Psoas muscle (tissue), 7 donors: ENCODE measurements at regions not wholly inside any gene's neighbourhood (a gene's known extent, or its start where the extent isn't known, plus 50 kb on each side); places are given as distances from the start of the nearest gene placed in this dataset.

Experiments
- ATAC-seq, 4 donors: fragments of 200-7000 bp; cut with Tn5 transposase; one replicate each; pipeline ENCODE4 v1.9.1; 2020; ENCODE audit warnings: moderate library complexity in 3 of 4, mild to moderate bottlenecking in 2 of 4
- DNase-seq, 2 donors: peaks; one replicate each; pipeline ENCODE4 v3.0.0-alpha.2; 2020
- H3K27ac ChIP-seq: fragments of 200-600 bp; one replicate; pipeline ENCODE4 v1.8.0; 2022
- H3K27me3 ChIP-seq, 3 donors: fragments of 200-600 bp in 1 of 3; one replicate each; pipeline versions ENCODE4 v1.6.1 to v1.8.0; 2013 to 2022; ENCODE audit warnings: low read length in 2 of 3, mild to moderate bottlenecking in 2 of 3, moderate library complexity in 1 of 3; ENCODE audit not compliant: insufficient read depth in 3 of 3
- H3K36me3 ChIP-seq, 2 donors: fragments of 200-600 bp in 1 of 2; one replicate each; pipeline versions ENCODE4 v1.6.1 to v1.8.0; 2013 to 2022; ENCODE audit warnings: low read depth in 1 of 2, mild to moderate bottlenecking in 1 of 2, moderate library complexity in 1 of 2; ENCODE audit not compliant: insufficient read depth in 1 of 2
- H3K4me1 ChIP-seq: fragments of 200-600 bp; one replicate; pipeline ENCODE4 v1.8.0; 2022
- H3K4me3 ChIP-seq: fragments of 200-600 bp; one replicate; pipeline ENCODE4 v1.8.0; 2022; ENCODE audit warnings: mild to moderate bottlenecking
- H3K9me3 ChIP-seq: fragments of 200-600 bp; one replicate; pipeline ENCODE4 v1.8.0; 2022
- WGBS, 3 donors: extraction: QIAGEN DNeasy Blood & Tissue Kit; methylation state at CpG; one replicate each; pipeline versions ENCODE4 v1.1.6 to v1.1.7; 2013; 5-methylcytosine and 5-hydroxymethylcytosine counted together
- intact Hi-C, 2 donors: fragments of 100-400 bp; cut with DNase I; formaldehyde crosslinking; loops; one replicate each; pipeline versions ENCODE4 v1.11.0 to v1.14.2; 2022
- TF ChIP-seq, protein P1 (sequence below): fragments of 200-600 bp; IDR thresholded peaks from one replicate; pipeline ENCODE4 v1.8.0; 2022; ENCODE audit warnings: antibody characterized with exemption
- donor health status: healthy with polysubstance abuse.
- donor health status: DM: no; HTN: no; CAD: no; lungs with moderate emphysema.
- donor health status: Bipolar disorder and iron deficiency.
- donor health status: healthy.
- donor health status: DM: yes; HTN: yes; CAD: no.
- donor health status: DM: no; HTN: no; CAD: no.
- donor health status: DM: yes; HTN: yes; CAD: no.

DNA sequence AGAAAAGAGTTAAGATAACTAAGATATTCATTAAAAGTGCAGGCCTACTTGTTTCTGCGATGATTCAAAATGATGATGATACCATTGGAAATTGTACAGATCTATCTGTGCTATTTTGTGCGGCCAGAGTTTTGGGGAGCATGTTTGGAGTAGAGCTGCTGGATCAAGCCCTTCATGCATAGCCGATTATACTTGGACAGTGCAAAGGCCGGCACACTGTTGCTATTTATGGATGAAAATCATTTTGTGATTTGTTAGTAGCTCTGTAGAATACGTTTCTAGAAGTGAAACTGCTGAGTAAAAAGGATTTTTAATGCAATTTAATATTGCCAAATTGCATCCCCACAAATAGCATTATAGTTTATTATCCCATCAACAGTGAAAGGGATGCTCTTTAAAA is 82.1 kb upstream of the NMUR2 start:
- no peaks in the 10 kb centered on the region for H3K36me3 ChIP-seq
- TF ChIP-seq, protein P1, sequence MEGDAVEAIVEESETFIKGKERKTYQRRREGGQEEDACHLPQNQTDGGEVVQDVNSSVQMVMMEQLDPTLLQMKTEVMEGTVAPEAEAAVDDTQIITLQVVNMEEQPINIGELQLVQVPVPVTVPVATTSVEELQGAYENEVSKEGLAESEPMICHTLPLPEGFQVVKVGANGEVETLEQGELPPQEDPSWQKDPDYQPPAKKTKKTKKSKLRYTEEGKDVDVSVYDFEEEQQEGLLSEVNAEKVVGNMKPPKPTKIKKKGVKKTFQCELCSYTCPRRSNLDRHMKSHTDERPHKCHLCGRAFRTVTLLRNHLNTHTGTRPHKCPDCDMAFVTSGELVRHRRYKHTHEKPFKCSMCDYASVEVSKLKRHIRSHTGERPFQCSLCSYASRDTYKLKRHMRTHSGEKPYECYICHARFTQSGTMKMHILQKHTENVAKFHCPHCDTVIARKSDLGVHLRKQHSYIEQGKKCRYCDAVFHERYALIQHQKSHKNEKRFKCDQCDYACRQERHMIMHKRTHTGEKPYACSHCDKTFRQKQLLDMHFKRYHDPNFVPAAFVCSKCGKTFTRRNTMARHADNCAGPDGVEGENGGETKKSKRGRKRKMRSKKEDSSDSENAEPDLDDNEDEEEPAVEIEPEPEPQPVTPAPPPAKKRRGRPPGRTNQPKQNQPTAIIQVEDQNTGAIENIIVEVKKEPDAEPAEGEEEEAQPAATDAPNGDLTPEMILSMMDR = no peak
- ATAC-seq = no peak
- H3K9me3 ChIP-seq = no peaks in the 10 kb centered on the region
- no peaks in the 10 kb centered on the region for H3K4me1 ChIP-seq
- WGBS, 3 donors = 67 to 70% (median 68%) methylated on average over 5 of the region's 5 CpGs
- intact Hi-C loops = no loop called here
- no peak for DNase-seq
- H3K4me3 ChIP-seq = no peak overlapping the region
- no peak overlapping the region for H3K27ac ChIP-seq
- H3K27me3 ChIP-seq = no peaks in the 10 kb centered on the region

DNA sequence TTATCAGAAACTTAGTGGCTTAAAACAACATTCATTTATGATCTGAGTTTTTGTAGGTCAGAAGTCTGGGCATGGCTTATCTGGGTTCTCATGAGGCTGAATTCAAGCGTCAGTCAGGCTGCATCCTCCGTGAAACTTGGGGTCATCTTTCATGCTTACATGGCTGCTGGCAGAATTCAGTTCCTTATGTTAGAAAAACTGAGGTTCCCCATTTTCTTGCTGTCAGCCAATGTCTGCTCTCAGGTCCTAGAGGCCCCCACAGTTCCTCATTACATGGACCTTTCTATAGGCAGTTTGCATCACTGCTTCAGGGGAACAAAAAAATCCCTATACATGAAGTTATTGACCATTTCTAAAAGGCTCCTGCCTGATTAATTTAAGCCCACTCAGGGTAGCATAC is 83.8 kb upstream of the NMUR2 start:
- no peaks in the 10 kb centered on the region for H3K9me3 ChIP-seq
- H3K36me3 ChIP-seq = no peaks in the 10 kb centered on the region
- H3K27ac ChIP-seq = no peak overlapping the region
- TF ChIP-seq, protein P1 = no peak
- intact Hi-C loops = no loop called here
- no peaks in the 10 kb centered on the region for H3K4me1 ChIP-seq
- DNase-seq = no peak
- 48 to 61% (median 53%) methylated on average over 2 of the region's 2 CpGs for WGBS, 3 donors
- no peak for ATAC-seq
- no peaks in the 10 kb centered on the region for H3K27me3 ChIP-seq
- no peak overlapping the region for H3K4me3 ChIP-seq

DNA sequence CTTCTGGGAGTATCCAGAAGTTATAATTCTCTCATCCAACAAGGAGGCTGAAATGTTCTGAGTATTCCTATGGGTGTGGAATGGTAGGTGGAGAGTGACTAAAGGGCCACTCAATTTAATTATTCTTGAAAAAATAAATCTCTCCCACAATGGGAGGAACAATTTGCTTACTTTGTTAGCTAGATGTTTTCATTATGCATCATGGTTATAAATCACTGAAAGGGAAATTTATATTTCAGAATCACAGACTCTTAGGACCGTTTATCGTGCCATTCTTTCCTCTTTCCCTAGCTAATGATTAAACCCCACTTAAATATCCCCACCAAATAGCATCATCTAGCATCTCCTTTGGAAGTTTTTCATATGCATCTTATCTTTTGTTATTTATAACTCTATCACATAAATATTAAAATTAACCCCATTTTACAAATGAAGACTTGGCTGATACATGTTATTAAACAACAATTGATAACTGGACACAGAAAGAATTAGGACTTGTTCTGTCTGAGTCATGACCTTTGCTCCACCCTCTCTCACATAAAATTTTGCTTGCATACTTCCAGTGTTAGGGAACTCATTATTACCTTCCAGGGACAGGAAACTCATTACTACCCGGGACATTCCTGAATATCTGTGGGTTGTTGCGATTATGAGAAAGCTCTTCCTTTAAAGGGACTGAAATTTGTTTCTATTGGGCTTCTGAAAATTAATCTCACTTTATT is 94.9 kb upstream of the NMUR2 start:
- DNase-seq = no peak
- Histone ChIP-seq H3K9me3 (no peaks in the 10 kb centered on the region), H3K36me3 (no peaks in the 10 kb centered on the region), H3K4me3 (no peak overlapping the region), H3K4me1 (no peaks in the 10 kb centered on the region), H3K27ac (no peak overlapping the region), H3K27me3 (no peaks in the 10 kb centered on the region)
- no peak for ATAC-seq
- intact Hi-C loops = loop anchor here in 1 of 2 donors (10.0 kb wide), 1 partner anchor 675 kb away; no protein-coding TSS in a partner anchor
- 56 to 66% (median 64%) methylated on average over 4 of the region's 4 CpGs for WGBS, 3 donors
- TF ChIP-seq, protein P1 = no peak

DNA sequence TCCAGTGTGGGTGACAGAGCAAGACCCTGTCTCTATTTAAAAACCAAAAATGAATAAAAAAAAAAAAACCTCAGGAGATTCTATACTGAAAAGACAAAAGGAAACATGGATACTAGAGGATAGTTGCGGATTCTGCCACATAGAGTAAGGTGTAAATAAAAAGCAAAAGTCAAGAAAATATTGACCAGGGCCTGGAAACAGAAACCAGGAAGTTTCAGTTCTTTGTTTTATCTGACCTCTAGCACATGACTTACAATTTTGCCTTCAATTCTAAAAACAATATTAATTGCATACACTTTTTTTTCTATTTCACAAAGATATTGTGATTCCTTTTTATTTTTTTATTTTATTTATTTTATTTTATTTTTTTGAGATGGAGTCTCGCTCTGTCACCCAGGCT is 96.2 kb upstream of the NMUR2 start:
- 89 to 93% (median 93%) methylated on average over 2 of the region's 2 CpGs for WGBS, 3 donors

More for the DNA sequence above, 96.2 kb upstream of the NMUR2 start:
- ATAC-seq = no peak
- TF ChIP-seq, protein P1 = no peak
- H3K27me3 ChIP-seq = no peaks in the 10 kb centered on the region
- H3K36me3 ChIP-seq = no peaks in the 10 kb centered on the region
- intact Hi-C loops = loop anchor here in 1 of 2 donors (10.0 kb wide), 1 partner anchor 676 kb away; no protein-coding TSS in a partner anchor
- no peak overlapping the region for H3K4me3 ChIP-seq
- no peaks in the 10 kb centered on the region for H3K4me1 ChIP-seq
- no peak overlapping the region for H3K27ac ChIP-seq
- DNase-seq = no peak
- H3K9me3 ChIP-seq = no peaks in the 10 kb centered on the region
